ENCODE measurements at regions not wholly inside any gene's neighbourhood (a gene's known extent, or its start where the extent isn't known, plus 50 kb on each side); places are given as distances from the start of the nearest gene placed in this dataset.
A peak's percentile ranks its signal among the peaks of the same experiment; 100 is the strongest.

DNA sequence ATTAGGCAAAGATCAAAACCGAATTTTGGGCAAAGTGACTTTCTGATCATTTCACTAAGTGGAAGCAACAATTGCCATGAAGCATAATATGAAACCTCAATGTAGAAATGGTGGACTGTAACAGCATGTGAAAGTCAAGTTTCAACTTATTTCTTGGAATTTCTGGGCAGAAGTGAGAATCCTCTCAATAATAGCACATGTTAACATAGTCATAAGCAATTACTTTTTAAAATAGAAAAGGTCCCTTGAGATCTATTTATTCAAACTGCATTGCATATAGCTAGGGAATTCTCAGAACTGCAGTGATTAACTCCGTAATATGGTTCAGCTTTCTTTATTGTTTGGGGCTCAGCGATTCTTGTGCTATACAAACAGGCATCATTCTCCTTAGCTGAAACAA, 136.7 kb upstream of the ATP2B1 start:
- Histone ChIP-seq H3K9me3 (ENCODE audit: control insufficient read depth, insufficient read depth, low read length) (no peaks in the 10 kb centered on the region), H3K79me2 (ENCODE audit: control insufficient read depth, low read length) (no peaks in the 10 kb centered on the region), H3K4me2 (ENCODE audit: low read length) (no peak overlapping the region), H3K36me3 (ENCODE audit: control insufficient read depth, low read length) (no peaks in the 10 kb centered on the region), H3K4me3 (ENCODE audit: low read length) (no peak overlapping the region), H3F3A (ENCODE audit: control insufficient read depth, insufficient read depth) (no peaks in the 10 kb centered on the region), H3K27me3 (ENCODE audit: control insufficient read depth, low read length) (no peaks in the 10 kb centered on the region), H3K4me1 (ENCODE audit: control insufficient read depth, low read length) (peaks cover 32% of the 10 kb centered on the region), H3K9me2 (replicated peaks; ENCODE audit: control insufficient read depth, low read length) (no peaks in the 10 kb centered on the region), H3K27ac (ENCODE audit: low read depth, low read length) (no peak overlapping the region), H4K20me1 (ENCODE audit: control insufficient read depth, insufficient read depth, low read depth, low read length) (no peaks in the 10 kb centered on the region)
- TF ChIP-seq, protein P1, sequence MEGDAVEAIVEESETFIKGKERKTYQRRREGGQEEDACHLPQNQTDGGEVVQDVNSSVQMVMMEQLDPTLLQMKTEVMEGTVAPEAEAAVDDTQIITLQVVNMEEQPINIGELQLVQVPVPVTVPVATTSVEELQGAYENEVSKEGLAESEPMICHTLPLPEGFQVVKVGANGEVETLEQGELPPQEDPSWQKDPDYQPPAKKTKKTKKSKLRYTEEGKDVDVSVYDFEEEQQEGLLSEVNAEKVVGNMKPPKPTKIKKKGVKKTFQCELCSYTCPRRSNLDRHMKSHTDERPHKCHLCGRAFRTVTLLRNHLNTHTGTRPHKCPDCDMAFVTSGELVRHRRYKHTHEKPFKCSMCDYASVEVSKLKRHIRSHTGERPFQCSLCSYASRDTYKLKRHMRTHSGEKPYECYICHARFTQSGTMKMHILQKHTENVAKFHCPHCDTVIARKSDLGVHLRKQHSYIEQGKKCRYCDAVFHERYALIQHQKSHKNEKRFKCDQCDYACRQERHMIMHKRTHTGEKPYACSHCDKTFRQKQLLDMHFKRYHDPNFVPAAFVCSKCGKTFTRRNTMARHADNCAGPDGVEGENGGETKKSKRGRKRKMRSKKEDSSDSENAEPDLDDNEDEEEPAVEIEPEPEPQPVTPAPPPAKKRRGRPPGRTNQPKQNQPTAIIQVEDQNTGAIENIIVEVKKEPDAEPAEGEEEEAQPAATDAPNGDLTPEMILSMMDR (IDR thresholded peaks at IDR 0.05; ENCODE audit: low read depth, low read length, poor library complexity, severe bottlenecking), result no peak
- no peak for TF ChIP-seq EZH2phosphoT487 (IDR thresholded peaks at IDR 0.05; ENCODE audit: borderline replicate concordance, low read length)

DNA sequence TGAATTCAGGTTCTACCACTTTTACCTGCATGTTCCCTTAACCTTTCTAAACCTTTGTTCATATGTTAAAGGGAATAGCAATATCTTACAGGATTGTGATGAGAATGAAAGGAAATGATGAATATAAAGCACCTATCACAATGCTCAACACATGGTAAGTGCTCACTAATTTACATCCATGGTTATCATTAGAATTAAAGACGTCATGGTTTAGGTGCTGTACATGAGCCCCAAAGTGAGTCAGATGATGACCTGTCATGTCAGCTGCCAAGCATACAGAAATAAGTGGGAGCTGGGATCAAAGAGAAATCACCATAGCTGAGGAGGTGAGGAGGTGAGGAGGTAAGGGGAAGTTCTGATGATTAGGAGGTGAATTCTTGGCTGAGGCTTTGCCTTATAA, 135.9 kb upstream of the ATP2B1 start:
- no peak overlapping the region for H3K4me3 ChIP-seq (ENCODE audit: low read length)
- peaks cover 40% of the 10 kb centered on the region for H3K4me1 ChIP-seq (ENCODE audit: control insufficient read depth, low read length)
- no peaks in the 10 kb centered on the region for H3K9me3 ChIP-seq (ENCODE audit: control insufficient read depth, insufficient read depth, low read length)
- H4K20me1 ChIP-seq (ENCODE audit: control insufficient read depth, insufficient read depth, low read depth, low read length), result no peaks in the 10 kb centered on the region
- H3K27ac ChIP-seq (ENCODE audit: low read depth, low read length), result no peak overlapping the region
- no peak for TF ChIP-seq EZH2phosphoT487 (IDR thresholded peaks at IDR 0.05; ENCODE audit: borderline replicate concordance, low read length)
- H3K9me2 ChIP-seq (replicated peaks; ENCODE audit: control insufficient read depth, low read length), result no peaks in the 10 kb centered on the region
- H3F3A ChIP-seq (ENCODE audit: control insufficient read depth, insufficient read depth), result no peaks in the 10 kb centered on the region
- H3K4me2 ChIP-seq (ENCODE audit: low read length), result no peak overlapping the region
- H3K79me2 ChIP-seq (ENCODE audit: control insufficient read depth, low read length), result no peaks in the 10 kb centered on the region
- no peaks in the 10 kb centered on the region for H3K36me3 ChIP-seq (ENCODE audit: control insufficient read depth, low read length)
- H3K27me3 ChIP-seq (ENCODE audit: control insufficient read depth, low read length), result no peaks in the 10 kb centered on the region

DNA sequence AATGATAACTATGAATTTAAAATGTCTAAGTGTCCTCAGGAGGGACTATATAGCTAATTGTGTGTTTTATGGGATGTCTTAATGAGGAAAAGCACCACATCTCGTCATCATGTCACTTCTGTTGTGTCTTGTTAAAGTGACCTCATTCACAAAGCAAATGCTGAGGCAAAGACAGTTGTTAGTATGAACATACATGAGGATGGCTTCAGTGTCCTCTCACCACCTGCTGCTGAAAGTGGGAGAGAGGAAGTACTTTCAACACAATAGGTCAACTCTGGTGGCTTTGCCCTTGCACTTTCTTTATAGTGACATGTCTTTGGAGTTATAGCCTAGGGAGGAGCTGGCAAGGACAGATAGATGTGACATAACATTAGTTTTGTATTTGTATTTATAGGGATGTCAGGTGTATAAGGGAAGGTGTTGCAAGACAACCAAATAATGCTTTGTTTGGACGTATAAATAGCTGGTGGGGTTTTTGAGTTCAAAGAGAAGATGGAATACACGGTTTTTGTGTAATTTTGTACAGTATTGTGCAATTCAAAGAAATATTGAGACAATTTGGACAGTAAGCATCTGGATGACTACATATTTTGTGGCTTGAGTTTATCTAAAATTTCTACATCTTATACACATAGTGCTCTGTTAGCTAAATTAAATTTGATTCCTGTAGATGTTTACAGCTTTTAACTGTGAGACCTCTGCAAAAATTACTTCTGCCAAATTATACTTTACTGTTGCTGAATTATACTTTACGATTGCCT, 131.7 kb upstream of the ATP2B1 start:
- no peak for TF ChIP-seq EZH2phosphoT487 (IDR thresholded peaks at IDR 0.05; ENCODE audit: borderline replicate concordance, low read length)
- TF ChIP-seq, protein P1 (IDR thresholded peaks at IDR 0.05; ENCODE audit: low read depth, low read length, poor library complexity, severe bottlenecking), result no peak
- H3K9me2 ChIP-seq (replicated peaks; ENCODE audit: control insufficient read depth, low read length), result no peaks in the 10 kb centered on the region
- H3K36me3 ChIP-seq (ENCODE audit: control insufficient read depth, low read length), result no peaks in the 10 kb centered on the region
- H3K4me2 ChIP-seq (ENCODE audit: low read length), result 0 out of 2 replicates have a peak overlapping the region, but pooled peaks have one; percentile 10
- H3K4me1 ChIP-seq (ENCODE audit: control insufficient read depth, low read length), result peaks cover 38% of the 10 kb centered on the region
- H3K27ac ChIP-seq (ENCODE audit: low read depth, low read length), result no peak overlapping the region
- H3K79me2 ChIP-seq (ENCODE audit: control insufficient read depth, low read length), result no peaks in the 10 kb centered on the region
- H3K9me3 ChIP-seq (ENCODE audit: control insufficient read depth, insufficient read depth, low read length), result no peaks in the 10 kb centered on the region
- no peaks in the 10 kb centered on the region for H4K20me1 ChIP-seq (ENCODE audit: control insufficient read depth, insufficient read depth, low read depth, low read length)
- no peaks in the 10 kb centered on the region for H3K27me3 ChIP-seq (ENCODE audit: control insufficient read depth, low read length)
- no peak overlapping the region for H3K4me3 ChIP-seq (ENCODE audit: low read length)
- H3F3A ChIP-seq (ENCODE audit: control insufficient read depth, insufficient read depth), result no peaks in the 10 kb centered on the region

DNA sequence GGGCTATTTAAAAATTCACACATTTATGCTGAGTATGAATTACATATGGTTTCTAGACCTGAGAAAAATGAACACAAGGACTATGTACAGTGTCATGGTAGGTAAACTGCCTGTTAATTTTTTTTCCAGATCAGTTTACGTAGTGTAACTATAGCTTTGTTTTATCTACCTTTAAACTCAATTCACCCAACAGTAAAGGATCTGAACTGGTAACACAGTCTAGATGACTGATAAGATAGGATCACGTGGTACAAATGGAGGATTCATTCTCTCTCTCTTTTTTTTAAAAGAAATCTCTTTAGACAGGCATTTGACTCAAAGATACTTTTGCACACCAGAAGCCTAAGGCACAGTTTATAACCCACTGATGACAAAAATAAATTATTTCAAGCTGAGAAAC, 130.8 kb upstream of the ATP2B1 start:
- no peaks in the 10 kb centered on the region for H3K79me2 ChIP-seq (ENCODE audit: control insufficient read depth, low read length)
- H3F3A ChIP-seq (ENCODE audit: control insufficient read depth, insufficient read depth), result no peaks in the 10 kb centered on the region
- H4K20me1 ChIP-seq (ENCODE audit: control insufficient read depth, insufficient read depth, low read depth, low read length), result no peaks in the 10 kb centered on the region
- H3K4me1 ChIP-seq (ENCODE audit: control insufficient read depth, low read length), result peaks cover 34% of the 10 kb centered on the region
- no peaks in the 10 kb centered on the region for H3K36me3 ChIP-seq (ENCODE audit: control insufficient read depth, low read length)
- H3K27me3 ChIP-seq (ENCODE audit: control insufficient read depth, low read length), result no peaks in the 10 kb centered on the region
- no peak for TF ChIP-seq EZH2phosphoT487 (IDR thresholded peaks at IDR 0.05; ENCODE audit: borderline replicate concordance, low read length)
- TF ChIP-seq, protein P1 (IDR thresholded peaks at IDR 0.05; ENCODE audit: low read depth, low read length, poor library complexity, severe bottlenecking), result no peak
- H3K9me3 ChIP-seq (ENCODE audit: control insufficient read depth, insufficient read depth, low read length), result no peaks in the 10 kb centered on the region
- no peak overlapping the region for H3K4me3 ChIP-seq (ENCODE audit: low read length)
- H3K4me2 ChIP-seq (ENCODE audit: low read length), result no peak overlapping the region
- no peak overlapping the region for H3K27ac ChIP-seq (ENCODE audit: low read depth, low read length)
- H3K9me2 ChIP-seq (replicated peaks; ENCODE audit: control insufficient read depth, low read length), result no peaks in the 10 kb centered on the region
